ENCODE measurements at regions not wholly inside any gene's neighbourhood (a gene's known extent, or its start where the extent isn't known, plus 50 kb on each side); places are given as distances from the start of the nearest gene placed in this dataset.

DNA sequence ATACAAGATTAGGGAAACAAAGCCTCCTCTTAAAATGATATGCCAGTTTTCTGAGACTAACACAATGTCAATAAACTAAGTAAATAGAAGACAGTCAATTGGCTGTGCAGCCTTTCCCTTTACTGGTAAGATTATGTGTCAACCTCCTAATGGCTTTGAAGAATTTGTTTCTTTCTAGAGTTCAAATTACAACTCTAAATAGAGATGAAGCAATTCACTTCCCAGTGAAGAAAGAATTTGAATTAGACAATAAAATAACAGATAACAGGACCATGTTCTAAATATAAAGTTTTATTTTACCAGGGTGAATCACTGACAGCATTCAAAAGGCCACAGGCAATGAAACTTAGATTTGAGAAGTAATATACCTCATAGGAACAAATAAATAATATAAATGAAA, 680.3 kb downstream of the PLA2G4A start:
- TF ChIP-seq CTCF (IDR thresholded peaks at IDR 0.05) = no peak
- TF ChIP-seq POLR2A (IDR thresholded peaks at IDR 0.05) = no peak

All from body of pancreas (tissue), 4 donors.